ENCODE measurements at regions not wholly inside any gene's neighbourhood (a gene's known extent, or its start where the extent isn't known, plus 50 kb on each side); places are given as distances from the start of the nearest gene placed in this dataset.

DNA sequence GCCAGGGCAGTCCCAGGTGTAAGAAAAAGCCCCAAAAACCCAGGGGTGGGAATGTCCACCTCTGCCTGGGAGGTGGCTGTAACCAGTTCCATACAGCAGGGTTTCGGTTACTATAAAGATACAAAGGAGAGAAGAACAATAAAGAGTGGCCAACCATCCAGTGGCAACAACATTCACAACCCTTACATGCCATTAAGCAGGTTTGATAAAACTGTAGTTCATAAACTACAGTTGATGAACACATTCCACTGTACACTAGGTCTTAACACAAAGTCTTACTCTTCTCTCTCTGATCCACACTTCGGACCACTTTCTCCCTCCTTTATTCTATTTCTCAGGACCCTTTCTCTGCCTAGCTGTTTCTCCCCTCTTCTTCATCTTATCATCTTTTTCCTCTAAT lies 152.0 kb downstream of the TLE3 start:
- Mint-ChIP-seq H3K9me3 (no peaks in the 10 kb centered on the region), H3K4me1 (no peaks in the 10 kb centered on the region), H3K27me3 (ENCODE audit: low read depth) (peaks cover 3% of the 10 kb centered on the region), H3K4me3 (no peak overlapping the region), H3K27ac (ENCODE audit: unreplicated experiment) (no peak overlapping the region), H3K36me3 (ENCODE audit: low read depth) (no peaks in the 10 kb centered on the region)
- DNase-seq (ENCODE audit: low read depth, low spot score), result no peak
- TF ChIP-seq, protein P1, sequence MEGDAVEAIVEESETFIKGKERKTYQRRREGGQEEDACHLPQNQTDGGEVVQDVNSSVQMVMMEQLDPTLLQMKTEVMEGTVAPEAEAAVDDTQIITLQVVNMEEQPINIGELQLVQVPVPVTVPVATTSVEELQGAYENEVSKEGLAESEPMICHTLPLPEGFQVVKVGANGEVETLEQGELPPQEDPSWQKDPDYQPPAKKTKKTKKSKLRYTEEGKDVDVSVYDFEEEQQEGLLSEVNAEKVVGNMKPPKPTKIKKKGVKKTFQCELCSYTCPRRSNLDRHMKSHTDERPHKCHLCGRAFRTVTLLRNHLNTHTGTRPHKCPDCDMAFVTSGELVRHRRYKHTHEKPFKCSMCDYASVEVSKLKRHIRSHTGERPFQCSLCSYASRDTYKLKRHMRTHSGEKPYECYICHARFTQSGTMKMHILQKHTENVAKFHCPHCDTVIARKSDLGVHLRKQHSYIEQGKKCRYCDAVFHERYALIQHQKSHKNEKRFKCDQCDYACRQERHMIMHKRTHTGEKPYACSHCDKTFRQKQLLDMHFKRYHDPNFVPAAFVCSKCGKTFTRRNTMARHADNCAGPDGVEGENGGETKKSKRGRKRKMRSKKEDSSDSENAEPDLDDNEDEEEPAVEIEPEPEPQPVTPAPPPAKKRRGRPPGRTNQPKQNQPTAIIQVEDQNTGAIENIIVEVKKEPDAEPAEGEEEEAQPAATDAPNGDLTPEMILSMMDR (conservative IDR thresholded peaks at IDR 0.05), result no peak

- Mint-ChIP-seq H3K27ac (ENCODE audit: unreplicated experiment) (no peak overlapping the region), H3K27me3 (ENCODE audit: low read depth) (peaks cover 3% of the 10 kb centered on the region), H3K9me3 (no peaks in the 10 kb centered on the region), H3K4me3 (no peak overlapping the region), H3K36me3 (ENCODE audit: low read depth) (no peaks in the 10 kb centered on the region), H3K4me1 (no peaks in the 10 kb centered on the region)
- DNase-seq (ENCODE audit: low read depth, low spot score), result no peak
- TF ChIP-seq, protein P1 (conservative IDR thresholded peaks at IDR 0.05), result no peak
Measured at GRCh38 chr15:69946870-69947269, 150.8 kb downstream of the TLE3 start.

GRCh38 chr15:69947394-69947793 lies 150.3 kb downstream of the TLE3 start:
- TF ChIP-seq, protein P1 (conservative IDR thresholded peaks at IDR 0.05), result no peak
- Mint-ChIP-seq H3K27ac (ENCODE audit: unreplicated experiment) (no peak overlapping the region), H3K4me3 (no peak overlapping the region), H3K9me3 (no peaks in the 10 kb centered on the region), H3K36me3 (ENCODE audit: low read depth) (no peaks in the 10 kb centered on the region), H3K27me3 (ENCODE audit: low read depth) (peaks cover 3% of the 10 kb centered on the region), H3K4me1 (no peaks in the 10 kb centered on the region)
- DNase-seq (ENCODE audit: low read depth, low spot score), result no peak

DNA sequence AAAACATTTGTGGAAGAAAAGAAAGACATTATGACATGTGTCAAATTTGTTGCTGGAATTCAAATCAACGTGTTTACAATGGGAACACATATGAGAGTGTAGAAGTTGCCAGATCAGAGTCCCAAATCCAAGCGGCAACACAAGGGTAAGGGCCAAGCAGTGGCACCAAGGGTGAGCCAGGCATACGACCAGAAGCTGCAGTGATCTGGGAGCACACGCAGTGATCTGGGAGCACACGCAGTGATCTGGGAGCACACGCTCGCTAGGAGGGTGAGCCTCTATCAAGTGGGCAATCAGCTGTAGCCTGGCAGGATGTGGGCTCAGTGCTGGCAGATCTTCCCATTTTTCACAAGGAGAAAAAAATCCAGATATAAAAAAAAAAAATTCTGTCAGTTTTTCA lies 148.2 kb downstream of the TLE3 start:
- TF ChIP-seq, protein P1 (conservative IDR thresholded peaks at IDR 0.05), result no peak
- Mint-ChIP-seq H3K36me3 (ENCODE audit: low read depth) (no peaks in the 10 kb centered on the region), H3K9me3 (no peaks in the 10 kb centered on the region), H3K27me3 (ENCODE audit: low read depth) (peaks cover 3% of the 10 kb centered on the region), H3K27ac (ENCODE audit: unreplicated experiment) (no peak overlapping the region), H3K4me1 (peaks cover under 1% of the 10 kb centered on the region), H3K4me3 (no peak overlapping the region)
- no peak for DNase-seq (ENCODE audit: low read depth, low spot score)

DNA sequence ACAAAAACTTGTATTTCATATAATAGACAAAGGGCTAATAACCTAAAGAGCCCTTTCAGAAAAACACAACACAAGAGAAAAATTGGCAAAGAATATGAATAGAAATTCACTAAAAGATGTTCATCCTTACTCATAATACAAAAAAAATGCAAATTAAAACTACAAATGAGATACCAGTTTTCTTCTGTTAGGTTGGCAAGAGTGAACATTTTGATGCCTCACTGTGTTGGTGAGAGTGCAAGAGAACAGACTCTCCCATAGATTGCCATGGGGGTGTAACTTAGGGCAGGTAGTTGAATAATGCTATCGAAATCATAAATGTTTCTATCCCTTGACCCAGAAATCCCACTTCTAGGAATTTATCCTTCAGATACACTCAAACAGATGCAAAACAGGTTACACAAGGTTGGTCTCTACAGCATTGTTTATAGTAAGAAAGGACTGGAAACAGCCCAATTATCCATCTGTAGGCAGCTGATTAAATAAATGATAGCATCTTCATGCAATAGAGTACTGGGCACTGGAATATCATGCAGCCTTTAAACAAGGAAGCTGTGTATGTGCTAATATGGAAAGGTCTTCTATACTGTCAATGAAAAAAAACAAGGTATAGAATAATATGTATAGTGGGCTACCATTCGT lies 146.3 kb downstream of the TLE3 start:
- H3K4me3 Mint-ChIP-seq, result no peak overlapping the region
- TF ChIP-seq, protein P1 (conservative IDR thresholded peaks at IDR 0.05), result no peak
- H3K9me3 Mint-ChIP-seq, result no peaks in the 10 kb centered on the region
- peaks cover 8% of the 10 kb centered on the region for H3K4me1 Mint-ChIP-seq
- no peak overlapping the region for H3K27ac Mint-ChIP-seq (ENCODE audit: unreplicated experiment)
- no peaks in the 10 kb centered on the region for H3K27me3 Mint-ChIP-seq (ENCODE audit: low read depth)
- no peak for DNase-seq (ENCODE audit: low read depth, low spot score)
- no peaks in the 10 kb centered on the region for H3K36me3 Mint-ChIP-seq (ENCODE audit: low read depth)
